SK-N-MC (cell line): ENCODE measurements at regions not wholly inside any gene's neighbourhood (a gene's known extent, or its start where the extent isn't known, plus 50 kb on each side); places are given as distances from the start of the nearest gene placed in this dataset.
A peak's percentile ranks its signal among the peaks of the same experiment; 100 is the strongest.

Source experiments
- DNase-seq: peaks from one replicate; pipeline ENCODE4 v3.0.0-alpha.2; 2011; ENCODE audit warnings: low read depth, low spot score
- H3K27ac ChIP-seq: fragments of 200-600 bp; sonication (generic); 2 replicates; pipeline ENCODE4 v1.5.1; 2016; ENCODE audit warnings: mixed run types
- H3K36me3 ChIP-seq: fragments of 200-600 bp; sonication (generic); 2 replicates; pipeline ENCODE4 v1.6.1; 2017; ENCODE audit warnings: antibody characterized with exemption, low read length, mixed read lengths; ENCODE audit not compliant: insufficient read depth
- H3K4me3 ChIP-seq: fragments of 200-600 bp; sonication (generic); 2 replicates; pipeline ENCODE4 v1.5.1; 2016
- H3K9ac ChIP-seq: fragments of 200-600 bp; sonication (generic); 2 replicates; pipeline ENCODE4 v1.8.0; 2017; ENCODE audit warnings: mixed run types, mixed read lengths; ENCODE audit not compliant: insufficient read length
- H3K9me3 ChIP-seq: fragments of 200-600 bp; sonication (generic); 2 replicates; pipeline ENCODE4 v1.6.1; 2017; ENCODE audit warnings: low read depth, mild to moderate bottlenecking, antibody characterized with exemption, low read length, moderate library complexity, mixed read lengths
- EZH2 ChIP-seq: fragments of 200-600 bp; sonication (generic); IDR thresholded peaks from one replicate; pipeline ENCODE4 v1.6.1; 2017; ENCODE audit warnings: antibody characterized with exemption
- FOXP2 ChIP-seq: optimal IDR thresholded peaks from 2 replicates; pipeline ENCODE3; 2011; ENCODE audit warnings: mild to moderate bottlenecking, moderate library complexity; ENCODE audit not compliant: insufficient read depth; ENCODE audit errors: extremely low read length, control extremely low read depth
- POLR2AphosphoS5 ChIP-seq: IDR thresholded peaks from 2 replicates; pipeline ENCODE4 v1.6.1; 2012; ENCODE audit warnings: mild to moderate bottlenecking, low read depth, low read length, borderline replicate concordance

DNA sequence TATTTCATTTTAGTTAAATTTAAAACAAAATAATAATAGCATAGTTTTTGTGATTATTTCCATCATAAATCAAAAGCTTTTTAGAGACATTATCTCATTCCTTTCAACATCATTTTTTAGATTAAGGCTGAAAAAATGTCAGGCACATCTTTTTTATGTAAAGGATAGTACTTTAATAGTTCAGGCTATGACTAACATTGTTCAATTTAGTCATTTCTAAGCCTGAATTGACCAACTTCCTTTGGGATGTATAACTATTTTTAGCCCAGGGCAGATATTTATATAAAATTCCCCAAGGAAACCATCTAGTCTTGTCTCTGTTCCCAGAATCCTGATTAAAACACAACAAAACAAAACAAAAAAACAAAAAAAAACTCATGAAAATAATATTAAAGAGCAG is 145.6 kb upstream of the PCDH18 start:
- Histone ChIP-seq H3K36me3 (no peaks in the 10 kb centered on the region), H3K27ac (no peak overlapping the region), H3K9me3 (no peaks in the 10 kb centered on the region; the same call in 1 of the 2 replicates), H3K4me3 (no peak overlapping the region), H3K9ac (no peak overlapping the region)
- TF ChIP-seq EZH2 (no peak), FOXP2 (no peak)
- no peak for DNase-seq

DNA sequence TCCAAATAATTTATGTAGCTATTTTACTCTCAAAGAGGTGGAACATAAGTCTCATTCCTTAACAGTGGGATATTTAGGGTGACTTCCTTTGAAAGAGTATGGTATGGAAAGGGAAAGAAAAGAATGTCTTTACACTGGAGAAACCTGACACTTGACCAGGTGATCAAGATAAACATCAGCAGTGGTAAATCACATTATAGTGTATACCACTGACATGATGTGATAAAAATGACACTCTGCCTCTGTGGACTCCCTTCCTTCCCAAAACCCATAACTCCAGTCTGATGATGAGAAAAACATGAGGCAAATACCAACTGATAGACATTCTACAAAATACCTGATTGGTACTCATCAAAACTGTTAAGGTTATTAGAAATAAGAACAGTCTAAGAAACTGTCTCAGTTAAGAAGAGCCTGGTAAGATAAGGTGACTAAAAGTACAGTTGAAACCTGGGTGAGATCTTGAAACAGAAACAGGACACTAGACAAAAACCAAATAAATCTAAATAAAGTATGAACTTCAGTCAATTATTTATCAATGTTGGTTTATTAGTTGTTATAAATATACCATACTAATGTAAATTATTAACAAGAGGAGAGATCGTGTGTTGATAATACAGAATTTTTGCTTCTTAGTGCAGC is 144.2 kb upstream of the PCDH18 start:
- Histone ChIP-seq H3K27ac (no peak overlapping the region), H3K36me3 (no peaks in the 10 kb centered on the region), H3K4me3 (no peak overlapping the region), H3K9me3 (no peaks in the 10 kb centered on the region; the same call in 1 of the 2 replicates), H3K9ac (no peak overlapping the region)
- no peak for DNase-seq
- TF ChIP-seq POLR2AphosphoS5 (no peak), FOXP2 (no peak), EZH2 (no peak)

DNA sequence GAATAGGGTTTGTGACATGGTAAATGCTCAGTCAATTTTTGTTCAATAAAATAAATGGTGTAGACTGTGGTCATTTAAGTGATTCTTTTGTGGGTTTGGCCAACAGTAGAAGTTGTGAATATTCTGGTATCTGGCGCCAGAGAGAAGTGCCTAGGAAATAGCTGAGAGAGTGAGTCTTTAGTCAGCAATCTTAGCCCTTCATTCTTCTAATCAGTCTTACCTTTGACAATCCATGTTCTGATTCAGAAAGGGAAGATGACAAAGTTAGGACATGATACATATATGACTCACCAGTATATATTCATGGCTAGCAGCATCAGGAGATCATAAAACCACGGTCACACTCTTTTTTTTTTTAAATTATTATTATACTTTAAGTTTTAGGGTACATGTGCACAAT is 141.8 kb upstream of the PCDH18 start:
- no peak for TF ChIP-seq POLR2AphosphoS5
- no peak for TF ChIP-seq FOXP2
- no peak for TF ChIP-seq EZH2
- Histone ChIP-seq H3K4me3 (no peak overlapping the region), H3K9me3 (no peaks in the 10 kb centered on the region; the same call in 1 of the 2 replicates), H3K9ac (no peak overlapping the region), H3K36me3 (no peaks in the 10 kb centered on the region), H3K27ac (no peak overlapping the region)
- DNase-seq = no peak

DNA sequence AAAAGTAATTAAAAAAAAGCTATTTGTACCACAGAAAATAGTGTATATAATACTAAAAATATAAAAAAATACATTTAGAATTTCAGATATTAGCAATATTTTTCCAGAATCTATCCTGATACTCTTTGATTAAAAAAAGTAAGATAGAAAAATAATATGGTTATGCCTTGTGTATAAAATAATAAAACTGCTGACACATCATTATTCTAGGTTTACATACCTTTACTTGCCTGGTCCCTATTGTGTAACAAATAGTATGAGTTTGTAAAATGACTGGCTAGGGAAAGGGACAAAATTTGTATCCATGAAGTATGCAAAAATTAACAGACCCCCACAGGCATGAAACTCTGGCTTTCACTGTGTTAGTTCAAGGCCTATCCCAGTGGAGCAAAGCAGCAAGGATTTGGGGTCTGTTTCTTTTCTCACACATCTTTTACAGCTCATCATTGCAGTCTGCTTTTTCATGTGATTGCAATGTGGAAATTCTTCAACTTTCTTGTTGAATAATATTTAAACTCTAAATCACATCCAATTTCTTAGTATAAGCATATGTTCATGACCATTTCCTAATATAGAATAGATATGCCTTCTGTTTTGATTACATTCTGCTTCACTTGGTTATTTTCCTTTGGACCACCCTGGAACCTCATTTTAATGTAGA is 136.7 kb upstream of the PCDH18 start:
- Histone ChIP-seq H3K36me3 (no peaks in the 10 kb centered on the region), H3K27ac (no peak overlapping the region), H3K9me3 (no peaks in the 10 kb centered on the region), H3K4me3 (no peak overlapping the region), H3K9ac (no peak overlapping the region)
- DNase-seq = no peak
- TF ChIP-seq POLR2AphosphoS5 (no peak), EZH2 (no peak), FOXP2 (no peak)

- Histone ChIP-seq H3K36me3 (peaks cover 5% of the 10 kb centered on the region; the same call in 1 of the 2 replicates), H3K27ac (peak overlapping the region; percentile 99), H3K4me3 (peak overlapping the region; percentile 72), H3K9me3 (no peaks in the 10 kb centered on the region; the same call in 1 of the 2 replicates), H3K9ac (peak overlapping the region; percentile 55)
- DNase-seq = no peak
- TF ChIP-seq POLR2AphosphoS5 (no peak), EZH2 (no peak), FOXP2 (no peak)
Observed at GRCh38 chr4:137664416-137664815, 132.1 kb upstream of the PCDH18 start.

- DNase-seq = peak; percentile 93
- TF ChIP-seq FOXP2 (peak; percentile 93), EZH2 (no peak), POLR2AphosphoS5 (peak; percentile 68; the same call in 1 of the 2 replicates)
- Histone ChIP-seq H3K27ac (peak overlapping the region; percentile 99), H3K36me3 (peaks cover 5% of the 10 kb centered on the region; the same call in 1 of the 2 replicates), H3K9ac (peak overlapping the region; percentile 61), H3K4me3 (peak overlapping the region; percentile 72), H3K9me3 (no peaks in the 10 kb centered on the region; the same call in 1 of the 2 replicates)
Observed at GRCh38 chr4:137664046-137664387, 131.7 kb upstream of the PCDH18 start.

GRCh38 chr4:137663251-137664045 is 131.2 kb upstream of the PCDH18 start:
- Histone ChIP-seq H3K9ac (peak overlapping the region; percentile 61), H3K27ac (peak overlapping the region; percentile 99), H3K9me3 (no peaks in the 10 kb centered on the region; the same call in 1 of the 2 replicates), H3K4me3 (peak overlapping the region; percentile 72), H3K36me3 (peaks cover 5% of the 10 kb centered on the region; the same call in 1 of the 2 replicates)
- TF ChIP-seq POLR2AphosphoS5 (no peak), EZH2 (no peak), FOXP2 (no peak)
- DNase-seq = no peak

DNA sequence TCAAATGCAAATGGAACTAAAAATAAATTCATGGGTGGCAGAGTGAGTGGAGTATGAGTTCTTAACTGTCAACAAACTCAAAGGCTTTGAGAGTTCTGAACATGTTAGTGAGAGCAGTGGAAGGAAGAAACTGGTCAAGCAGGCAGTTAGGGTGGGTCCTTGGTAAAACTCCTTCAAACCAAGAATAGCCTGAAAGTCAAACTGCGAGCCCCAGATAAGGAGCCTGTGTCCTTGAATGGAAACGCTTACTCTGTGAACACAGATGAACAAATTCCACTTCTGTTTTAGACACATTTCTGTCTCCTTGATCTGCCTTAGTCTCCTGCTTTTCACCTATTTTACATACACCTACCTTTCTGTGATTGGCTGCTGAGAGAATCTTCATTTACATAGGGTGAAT is 129.4 kb upstream of the PCDH18 start:
- Histone ChIP-seq H3K36me3 (peaks cover 5% of the 10 kb centered on the region; the same call in 1 of the 2 replicates), H3K9ac (no peak overlapping the region), H3K27ac (no peak overlapping the region), H3K4me3 (no peak overlapping the region), H3K9me3 (no peaks in the 10 kb centered on the region; the same call in 1 of the 2 replicates)
- DNase-seq = no peak
- TF ChIP-seq POLR2AphosphoS5 = no peak
- TF ChIP-seq FOXP2 = no peak
- no peak for TF ChIP-seq EZH2

- no peak overlapping the region for H3K4me3 ChIP-seq
- no peak overlapping the region for H3K27ac ChIP-seq
- TF ChIP-seq EZH2 (no peak), FOXP2 (no peak), POLR2AphosphoS5 (no peak)
- no peak for DNase-seq
- H3K36me3 ChIP-seq = peaks cover 5% of the 10 kb centered on the region; the same call in 1 of the 2 replicates
- H3K9me3 ChIP-seq = no peaks in the 10 kb centered on the region; the same call in 1 of the 2 replicates
- no peak overlapping the region for H3K9ac ChIP-seq
Observed at GRCh38 chr4:137660211-137660610, 127.9 kb upstream of the PCDH18 start.
